OCI-LY7 (cell line): ENCODE measurements at regions not wholly inside any gene's neighbourhood (a gene's known extent, or its start where the extent isn't known, plus 50 kb on each side); places are given as distances from the start of the nearest gene placed in this dataset.

Experiments used
- EZH2phosphoT487 ChIP-seq: fragments of 200-600 bp; sonication (generic); IDR thresholded peaks from 2 replicates; pipeline ENCODE4 v1.6.1; 2018; ENCODE audit warnings: low read depth, borderline replicate concordance, mild to moderate bottlenecking, mixed run types, antibody characterized with exemption, low read length, moderate library complexity, mixed read lengths
- TF ChIP-seq, protein P1 (sequence below): fragments of 200-600 bp; sonication (generic); conservative IDR thresholded peaks from 2 replicates; pipeline ENCODE4 v1.5.1; 2014; ENCODE audit warnings: mild to moderate bottlenecking, antibody characterized with exemption, low read length, moderate library complexity, mixed read lengths

DNA sequence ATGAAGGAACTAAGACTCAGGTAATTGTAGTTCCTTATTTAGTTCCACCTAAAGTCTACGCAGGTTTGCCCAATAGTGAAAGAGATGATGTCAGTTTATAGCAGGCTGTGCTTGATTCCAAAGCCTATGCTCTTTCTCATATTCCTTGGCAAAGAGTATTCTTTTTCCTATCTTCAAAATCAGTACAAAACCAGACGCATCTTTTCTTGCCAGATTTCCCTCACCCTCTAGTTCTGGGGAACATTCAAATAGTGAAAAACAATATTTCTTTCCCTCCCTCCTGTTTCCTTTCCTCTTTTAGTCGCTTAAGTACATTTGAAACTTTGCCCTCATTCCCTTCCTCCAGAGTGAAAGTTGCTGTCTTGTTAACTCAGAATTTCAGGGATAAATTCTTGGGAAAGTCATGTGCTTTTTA is 134.6 kb upstream of the PDZRN3 start:
- TF ChIP-seq, protein P1, sequence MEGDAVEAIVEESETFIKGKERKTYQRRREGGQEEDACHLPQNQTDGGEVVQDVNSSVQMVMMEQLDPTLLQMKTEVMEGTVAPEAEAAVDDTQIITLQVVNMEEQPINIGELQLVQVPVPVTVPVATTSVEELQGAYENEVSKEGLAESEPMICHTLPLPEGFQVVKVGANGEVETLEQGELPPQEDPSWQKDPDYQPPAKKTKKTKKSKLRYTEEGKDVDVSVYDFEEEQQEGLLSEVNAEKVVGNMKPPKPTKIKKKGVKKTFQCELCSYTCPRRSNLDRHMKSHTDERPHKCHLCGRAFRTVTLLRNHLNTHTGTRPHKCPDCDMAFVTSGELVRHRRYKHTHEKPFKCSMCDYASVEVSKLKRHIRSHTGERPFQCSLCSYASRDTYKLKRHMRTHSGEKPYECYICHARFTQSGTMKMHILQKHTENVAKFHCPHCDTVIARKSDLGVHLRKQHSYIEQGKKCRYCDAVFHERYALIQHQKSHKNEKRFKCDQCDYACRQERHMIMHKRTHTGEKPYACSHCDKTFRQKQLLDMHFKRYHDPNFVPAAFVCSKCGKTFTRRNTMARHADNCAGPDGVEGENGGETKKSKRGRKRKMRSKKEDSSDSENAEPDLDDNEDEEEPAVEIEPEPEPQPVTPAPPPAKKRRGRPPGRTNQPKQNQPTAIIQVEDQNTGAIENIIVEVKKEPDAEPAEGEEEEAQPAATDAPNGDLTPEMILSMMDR: no peak
- no peak for TF ChIP-seq EZH2phosphoT487
